Esophagus squamous epithelium (tissue), 4 donors: ENCODE measurements at regions not wholly inside any gene's neighbourhood (a gene's known extent, or its start where the extent isn't known, plus 50 kb on each side); places are given as distances from the start of the nearest gene placed in this dataset.

Experiments used
- POLR2A ChIP-seq, 4 donors: fragments of 450-650 bp; IDR thresholded peaks; one replicate each; pipeline ENCODE4 v1.6.1; 2017; ENCODE audit warnings: antibody characterized with exemption in 4 of 4, mild to moderate bottlenecking in 4 of 4, moderate library complexity in 3 of 4
- TF ChIP-seq, protein P1 (sequence below), 6 experiments: fragments of 450-650 bp in 4 of 6; fragments of 200-600 bp in 2 of 6; sonication (generic) in 2 of 6; IDR thresholded peaks; one replicate each; pipeline ENCODE4 v1.5.1; 2016 to 2019; ENCODE audit warnings: antibody characterized with exemption in 6 of 6, mild to moderate bottlenecking in 4 of 6, moderate library complexity in 4 of 6

- no peak for TF ChIP-seq POLR2A (IDR thresholded peaks at IDR 0.05)
- TF ChIP-seq, protein P1, sequence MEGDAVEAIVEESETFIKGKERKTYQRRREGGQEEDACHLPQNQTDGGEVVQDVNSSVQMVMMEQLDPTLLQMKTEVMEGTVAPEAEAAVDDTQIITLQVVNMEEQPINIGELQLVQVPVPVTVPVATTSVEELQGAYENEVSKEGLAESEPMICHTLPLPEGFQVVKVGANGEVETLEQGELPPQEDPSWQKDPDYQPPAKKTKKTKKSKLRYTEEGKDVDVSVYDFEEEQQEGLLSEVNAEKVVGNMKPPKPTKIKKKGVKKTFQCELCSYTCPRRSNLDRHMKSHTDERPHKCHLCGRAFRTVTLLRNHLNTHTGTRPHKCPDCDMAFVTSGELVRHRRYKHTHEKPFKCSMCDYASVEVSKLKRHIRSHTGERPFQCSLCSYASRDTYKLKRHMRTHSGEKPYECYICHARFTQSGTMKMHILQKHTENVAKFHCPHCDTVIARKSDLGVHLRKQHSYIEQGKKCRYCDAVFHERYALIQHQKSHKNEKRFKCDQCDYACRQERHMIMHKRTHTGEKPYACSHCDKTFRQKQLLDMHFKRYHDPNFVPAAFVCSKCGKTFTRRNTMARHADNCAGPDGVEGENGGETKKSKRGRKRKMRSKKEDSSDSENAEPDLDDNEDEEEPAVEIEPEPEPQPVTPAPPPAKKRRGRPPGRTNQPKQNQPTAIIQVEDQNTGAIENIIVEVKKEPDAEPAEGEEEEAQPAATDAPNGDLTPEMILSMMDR (IDR thresholded peaks at IDR 0.05): no peak
These were observed 200.9 kb upstream of the RAB6C start for GRCh38 chr2:129778584-129778877.
